ENCODE measurements at regions not wholly inside any gene's neighbourhood (a gene's known extent, or its start where the extent isn't known, plus 50 kb on each side); places are given as distances from the start of the nearest gene placed in this dataset.

DNA sequence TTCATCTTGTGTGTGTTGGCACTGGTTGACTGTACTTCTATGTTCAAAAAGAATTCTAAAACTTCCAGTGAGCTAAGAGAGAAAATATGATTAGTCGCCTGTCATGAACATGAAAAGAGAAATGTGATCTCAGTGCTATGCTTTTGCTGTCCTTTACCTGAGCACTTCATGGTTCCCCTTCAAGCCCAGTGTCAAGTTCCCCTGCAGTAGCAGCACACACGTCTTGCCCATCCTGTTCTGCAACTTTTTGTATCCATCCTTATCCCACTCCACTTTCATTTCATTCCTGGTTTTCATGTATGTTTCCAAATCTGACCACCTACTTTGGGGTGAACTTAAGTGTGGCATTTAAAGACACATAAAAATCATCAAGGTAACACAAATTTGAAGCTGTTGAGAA is 848.0 kb upstream of the USP15 start:
- Histone ChIP-seq H3K4me2 (no peak overlapping the region), H3K27ac (no peak overlapping the region)

DNA sequence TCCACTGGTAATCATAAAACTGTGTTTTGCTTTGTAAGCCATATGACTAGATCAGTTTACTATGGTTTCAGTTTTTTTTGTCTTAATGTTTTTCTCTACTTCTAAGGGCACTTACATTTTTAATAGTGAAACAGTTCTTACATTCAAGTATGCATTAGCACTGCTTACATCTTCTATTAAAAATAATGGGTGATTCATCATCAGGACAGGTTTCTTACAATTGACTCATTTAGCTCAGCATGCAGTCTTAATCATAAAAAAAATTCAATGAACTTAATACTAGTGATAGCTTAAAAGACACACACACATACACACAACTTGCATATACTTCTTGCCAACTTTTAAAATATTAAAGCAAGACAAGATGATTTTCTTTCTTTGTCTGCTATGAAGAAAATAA is 845.7 kb upstream of the USP15 start:
- Histone ChIP-seq H3K27ac (no peak overlapping the region), H3K4me1 (ENCODE audit: low read depth, poor library complexity, severe bottlenecking) (no peaks in the 10 kb centered on the region), H3K4me3 (IDR thresholded peaks at IDR 0.05; ENCODE audit: insufficient read depth, low read depth, low read length) (no peak overlapping the region), H2AFZ (ENCODE audit: low read depth) (no peak overlapping the region), H4K20me1 (ENCODE audit: insufficient read depth) (no peaks in the 10 kb centered on the region), H3K36me3 (ENCODE audit: insufficient read depth) (no peaks in the 10 kb centered on the region), H3K27me3 (ENCODE audit: insufficient read depth, low read depth) (no peaks in the 10 kb centered on the region), H3K79me2 (ENCODE audit: insufficient read depth, low read depth) (no peaks in the 10 kb centered on the region), H3K9ac (no peak overlapping the region), H3K4me2 (no peak overlapping the region)
- TF ChIP-seq, protein P1, sequence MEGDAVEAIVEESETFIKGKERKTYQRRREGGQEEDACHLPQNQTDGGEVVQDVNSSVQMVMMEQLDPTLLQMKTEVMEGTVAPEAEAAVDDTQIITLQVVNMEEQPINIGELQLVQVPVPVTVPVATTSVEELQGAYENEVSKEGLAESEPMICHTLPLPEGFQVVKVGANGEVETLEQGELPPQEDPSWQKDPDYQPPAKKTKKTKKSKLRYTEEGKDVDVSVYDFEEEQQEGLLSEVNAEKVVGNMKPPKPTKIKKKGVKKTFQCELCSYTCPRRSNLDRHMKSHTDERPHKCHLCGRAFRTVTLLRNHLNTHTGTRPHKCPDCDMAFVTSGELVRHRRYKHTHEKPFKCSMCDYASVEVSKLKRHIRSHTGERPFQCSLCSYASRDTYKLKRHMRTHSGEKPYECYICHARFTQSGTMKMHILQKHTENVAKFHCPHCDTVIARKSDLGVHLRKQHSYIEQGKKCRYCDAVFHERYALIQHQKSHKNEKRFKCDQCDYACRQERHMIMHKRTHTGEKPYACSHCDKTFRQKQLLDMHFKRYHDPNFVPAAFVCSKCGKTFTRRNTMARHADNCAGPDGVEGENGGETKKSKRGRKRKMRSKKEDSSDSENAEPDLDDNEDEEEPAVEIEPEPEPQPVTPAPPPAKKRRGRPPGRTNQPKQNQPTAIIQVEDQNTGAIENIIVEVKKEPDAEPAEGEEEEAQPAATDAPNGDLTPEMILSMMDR (conservative IDR thresholded peaks at IDR 0.05; ENCODE audit: low read depth, low read length) = no peak

More for the DNA sequence above, 848.0 kb upstream of the USP15 start:
- Histone ChIP-seq H2AFZ (ENCODE audit: low read depth) (no peak overlapping the region), H3K4me3 (IDR thresholded peaks at IDR 0.05; ENCODE audit: insufficient read depth, low read depth, low read length) (no peak overlapping the region), H3K79me2 (ENCODE audit: insufficient read depth, low read depth) (no peaks in the 10 kb centered on the region), H3K9ac (no peak overlapping the region), H4K20me1 (ENCODE audit: insufficient read depth) (no peaks in the 10 kb centered on the region), H3K27me3 (ENCODE audit: insufficient read depth, low read depth) (no peaks in the 10 kb centered on the region), H3K4me1 (ENCODE audit: low read depth, poor library complexity, severe bottlenecking) (no peaks in the 10 kb centered on the region), H3K36me3 (ENCODE audit: insufficient read depth) (no peaks in the 10 kb centered on the region)
- TF ChIP-seq, protein P1 (conservative IDR thresholded peaks at IDR 0.05; ENCODE audit: low read depth, low read length) = no peak

DNA sequence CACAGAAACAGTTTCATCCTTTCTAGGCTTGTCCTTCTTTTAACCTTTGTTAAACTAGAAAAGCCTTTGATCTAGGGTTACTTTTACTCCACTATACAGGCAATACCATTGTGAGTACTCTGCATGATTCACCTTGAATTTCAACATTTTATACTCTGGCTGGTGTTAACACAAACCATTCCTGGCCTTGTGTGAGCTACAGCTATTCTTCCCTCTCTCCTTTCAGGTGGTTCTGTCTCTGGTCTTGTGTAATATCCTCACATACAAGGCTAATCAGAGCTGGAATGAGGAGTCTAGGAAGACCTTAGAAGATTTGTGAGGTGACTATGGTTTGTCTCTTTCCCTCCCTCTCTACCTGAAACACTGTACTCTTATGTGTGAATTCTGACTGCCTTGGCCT is 837.4 kb upstream of the USP15 start:
- H3K4me2 ChIP-seq = no peak overlapping the region
- no peak overlapping the region for H2AFZ ChIP-seq (ENCODE audit: low read depth)
- no peak overlapping the region for H3K9ac ChIP-seq
- TF ChIP-seq, protein P1 (conservative IDR thresholded peaks at IDR 0.05; ENCODE audit: low read depth, low read length) = no peak
- no peaks in the 10 kb centered on the region for H3K36me3 ChIP-seq (ENCODE audit: insufficient read depth)
- no peaks in the 10 kb centered on the region for H4K20me1 ChIP-seq (ENCODE audit: insufficient read depth)
- no peaks in the 10 kb centered on the region for H3K79me2 ChIP-seq (ENCODE audit: insufficient read depth, low read depth)
- no peaks in the 10 kb centered on the region for H3K27me3 ChIP-seq (ENCODE audit: insufficient read depth, low read depth)
- H3K4me3 ChIP-seq (IDR thresholded peaks at IDR 0.05; ENCODE audit: insufficient read depth, low read depth, low read length) = no peak overlapping the region
- H3K27ac ChIP-seq = no peak overlapping the region
- H3K4me1 ChIP-seq (ENCODE audit: low read depth, poor library complexity, severe bottlenecking) = no peaks in the 10 kb centered on the region

DNA sequence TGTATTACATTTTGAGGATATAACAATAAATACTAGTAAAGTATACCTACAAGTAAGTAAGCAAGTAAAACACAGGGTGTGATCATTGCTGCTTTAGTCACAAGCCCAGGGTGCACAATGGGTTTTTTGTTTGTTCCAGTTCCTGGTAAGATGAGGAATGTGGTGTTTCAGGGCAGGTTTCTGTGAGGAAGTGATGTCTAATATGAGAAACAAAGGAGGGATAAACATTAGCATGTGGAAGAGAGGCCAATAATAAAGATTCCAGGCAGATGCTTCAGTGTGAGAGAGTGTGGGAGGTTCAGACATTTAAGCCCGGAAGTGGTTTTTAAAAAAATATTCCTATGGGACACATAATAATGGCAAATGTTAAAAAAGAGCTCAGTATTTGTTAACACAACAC is 808.1 kb upstream of the USP15 start:
- Histone ChIP-seq H4K20me1 (ENCODE audit: insufficient read depth) (no peaks in the 10 kb centered on the region), H2AFZ (ENCODE audit: low read depth) (no peak overlapping the region), H3K4me3 (IDR thresholded peaks at IDR 0.05; ENCODE audit: insufficient read depth, low read depth, low read length) (no peak overlapping the region), H3K27ac (no peak overlapping the region), H3K79me2 (ENCODE audit: insufficient read depth, low read depth) (no peaks in the 10 kb centered on the region), H3K27me3 (ENCODE audit: insufficient read depth, low read depth) (no peaks in the 10 kb centered on the region), H3K9ac (no peak overlapping the region), H3K4me2 (no peak overlapping the region), H3K4me1 (ENCODE audit: low read depth, poor library complexity, severe bottlenecking) (no peaks in the 10 kb centered on the region), H3K36me3 (ENCODE audit: insufficient read depth) (no peaks in the 10 kb centered on the region)
- TF ChIP-seq, protein P1 (conservative IDR thresholded peaks at IDR 0.05; ENCODE audit: low read depth, low read length) = no peak
